ENCODE measurements at regions not wholly inside any gene's neighbourhood (a gene's known extent, or its start where the extent isn't known, plus 50 kb on each side); places are given as distances from the start of the nearest gene placed in this dataset.

GRCh38 chr1:30103708-30104411 is 619.5 kb downstream of the MATN1 start:
- TF ChIP-seq EZH2phosphoT487 (IDR thresholded peaks at IDR 0.05; ENCODE audit: borderline replicate concordance, low read length) (no peak), CTCF (IDR thresholded peaks at IDR 0.05; ENCODE audit: low read depth, low read length, poor library complexity, severe bottlenecking) (no peak)
